Astrocyte of the hippocampus (primary cell): ENCODE measurements at regions not wholly inside any gene's neighbourhood (a gene's known extent, or its start where the extent isn't known, plus 50 kb on each side); places are given as distances from the start of the nearest gene placed in this dataset.
"Not testable (repeated sequence)": the region's sequence is repeated elsewhere in the genome, so short reads cannot be mapped to it uniquely, and the experiment has no call there.

Experiments
- DNase-seq: peaks from one replicate; pipeline ENCODE4 v3.0.0; 2011; ENCODE audit warnings: low read depth, low spot score

DNA sequence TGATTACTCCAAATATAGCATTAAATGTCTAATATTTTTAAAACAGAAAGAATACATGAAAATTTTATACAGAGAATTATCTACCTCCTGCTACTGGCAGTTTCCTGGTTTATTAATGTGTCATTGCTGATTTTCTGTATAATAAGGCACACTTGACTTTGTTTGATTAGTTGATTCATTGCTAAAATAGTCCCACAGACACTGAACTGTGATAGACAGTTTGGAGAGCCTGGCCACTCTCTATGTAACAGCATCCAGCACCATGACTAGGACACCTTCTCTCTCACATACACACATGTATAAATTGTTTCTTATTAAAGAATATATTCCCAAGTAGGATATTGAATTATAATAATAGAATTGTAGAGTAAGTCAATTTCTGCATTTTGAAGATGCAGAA, 368.5 kb upstream of the SNX7 start:
- DNase-seq = no peak

- no peak for DNase-seq
Measured at GRCh38 chr1:98289311-98289710, 368.5 kb upstream of the DPYD start.

GRCh38 chr1:98288494-98288893, 367.7 kb upstream of the DPYD start:
- DNase-seq = no peak

- no peak for DNase-seq
Measured at GRCh38 chr1:98287626-98288025, 366.8 kb upstream of the DPYD start.

DNA sequence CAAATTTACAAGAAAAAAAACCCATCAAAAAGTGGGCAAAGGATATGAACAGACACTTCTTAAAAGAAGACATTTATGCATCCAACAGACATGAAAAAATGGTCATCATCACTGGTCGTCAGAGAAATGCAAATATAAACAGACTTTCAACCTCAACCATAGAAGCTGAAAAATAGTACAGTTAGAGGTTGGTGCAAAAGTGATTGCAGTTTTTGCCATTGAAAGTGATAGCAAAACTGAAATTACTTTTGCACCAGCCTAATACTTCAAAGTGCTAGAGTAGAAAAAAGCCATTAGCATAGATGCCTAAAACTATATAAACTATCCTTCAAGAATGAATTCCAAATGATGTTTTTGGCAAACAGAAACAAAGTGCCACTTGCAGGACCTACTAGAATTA, 365.8 kb upstream of the DPYD start:
- no peak for DNase-seq

- not testable (repeated sequence) for DNase-seq
Measured at GRCh38 chr1:98285286-98285685, 364.5 kb upstream of the DPYD start.

DNA sequence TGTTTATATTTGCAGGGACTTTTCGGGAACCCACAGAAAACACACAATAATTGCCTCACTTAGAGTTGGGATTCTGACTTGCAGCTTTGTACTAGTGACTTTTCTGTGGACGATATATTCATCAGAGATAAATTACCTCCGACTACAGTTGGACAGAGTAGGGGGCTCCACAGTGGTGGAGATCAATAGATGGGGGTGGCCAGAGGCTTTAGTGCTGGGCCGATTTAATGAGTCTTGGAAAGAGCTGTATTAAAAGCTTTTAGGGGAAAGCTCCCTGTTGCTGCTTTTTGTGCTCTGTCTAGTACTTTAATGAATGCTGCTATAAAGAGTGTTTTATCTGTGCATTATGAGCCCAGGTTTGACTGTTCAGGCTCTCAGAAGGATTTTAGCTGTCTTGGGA, 359.2 kb upstream of the DPYD start:
- DNase-seq = no peak

GRCh38 chr1:98278055-98278454, 357.2 kb upstream of the DPYD start:
- no peak for DNase-seq

GRCh38 chr1:98277118-98277517, 356.3 kb upstream of the DPYD start:
- peak; percentile 63 for DNase-seq

DNA sequence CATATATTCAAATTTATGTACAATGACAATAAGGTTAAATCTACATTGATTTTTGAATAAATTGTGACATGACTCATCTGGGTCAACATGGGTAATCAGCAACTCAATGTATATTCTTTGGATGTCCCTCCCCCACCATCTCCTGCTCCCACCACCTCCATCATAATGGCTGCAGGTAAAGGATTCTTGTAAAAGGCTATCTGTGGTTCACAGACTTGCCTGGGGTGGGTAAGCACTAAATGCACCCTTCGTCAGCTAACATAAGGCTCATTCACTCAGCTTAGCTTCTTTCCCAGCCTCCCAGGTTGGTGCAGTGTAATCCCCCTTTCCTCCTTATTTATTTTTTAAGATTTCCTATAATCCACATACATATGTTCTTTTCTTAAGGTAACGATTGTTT, 355.7 kb upstream of the DPYD start:
- no peak for DNase-seq

- no peak for DNase-seq
Measured at GRCh38 chr1:98268316-98268715, 347.5 kb upstream of the DPYD start.

DNA sequence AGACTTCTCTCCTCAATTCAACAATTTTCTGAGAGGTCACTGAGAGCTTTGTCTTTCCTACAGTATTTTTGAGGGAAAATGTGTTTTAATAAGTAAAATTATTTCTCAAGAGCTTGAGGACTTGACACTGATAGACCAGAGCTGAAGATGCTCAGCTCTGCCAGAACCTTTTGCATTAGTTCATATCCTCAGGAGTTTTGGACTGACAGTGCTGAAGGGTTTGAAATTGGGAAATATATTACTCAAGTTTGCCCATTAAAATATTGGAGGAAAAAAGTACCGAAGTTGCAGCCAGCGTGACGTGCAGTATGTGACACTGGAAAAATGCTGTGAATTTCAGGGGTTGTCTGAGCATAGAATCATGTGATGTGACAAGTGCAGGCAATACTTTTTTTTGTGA, 346.6 kb upstream of the DPYD start:
- DNase-seq = no peak

- no peak for DNase-seq
Measured at GRCh38 chr1:98264727-98265126, 343.9 kb upstream of the DPYD start.

DNA sequence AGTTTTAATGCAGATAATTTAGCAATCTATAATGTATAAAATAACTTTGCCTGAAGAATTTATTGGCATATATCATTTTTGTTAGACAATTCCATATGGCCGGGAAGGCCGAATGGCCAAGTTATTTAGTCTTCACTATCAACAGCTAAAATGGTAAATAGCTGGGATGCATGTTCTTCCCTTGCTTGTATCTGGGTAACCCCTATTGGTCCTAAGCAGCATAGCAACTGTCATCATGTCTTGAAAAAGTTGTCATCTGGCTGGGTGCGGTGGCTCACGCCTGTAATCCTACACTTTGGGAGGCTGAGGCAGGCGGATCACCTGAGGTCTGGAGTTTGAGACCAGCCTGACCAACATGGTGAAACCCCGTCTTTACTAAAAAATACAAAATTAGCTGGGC, 340.0 kb upstream of the DPYD start:
- DNase-seq = no peak

GRCh38 chr1:98260412-98260811, 339.6 kb upstream of the DPYD start:
- no peak for DNase-seq

DNA sequence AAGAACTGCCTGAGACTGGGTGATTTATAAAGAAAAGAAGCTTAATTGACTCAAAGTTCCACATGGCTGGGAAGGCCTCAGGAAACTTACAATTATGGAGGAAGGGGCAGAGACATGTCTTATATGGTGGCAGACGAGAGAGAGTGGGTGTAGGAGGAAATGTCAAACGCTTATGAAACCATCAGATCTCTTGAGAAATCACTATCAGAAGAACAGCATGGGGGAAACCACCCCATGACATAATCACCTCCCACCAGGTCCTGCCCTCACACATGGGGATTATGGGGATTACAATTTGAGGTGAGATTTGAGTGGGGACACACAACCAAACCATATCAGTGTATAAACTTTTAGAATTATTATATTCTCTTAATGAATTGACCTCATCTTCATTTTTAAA, 335.9 kb upstream of the DPYD start:
- no peak for DNase-seq

DNA sequence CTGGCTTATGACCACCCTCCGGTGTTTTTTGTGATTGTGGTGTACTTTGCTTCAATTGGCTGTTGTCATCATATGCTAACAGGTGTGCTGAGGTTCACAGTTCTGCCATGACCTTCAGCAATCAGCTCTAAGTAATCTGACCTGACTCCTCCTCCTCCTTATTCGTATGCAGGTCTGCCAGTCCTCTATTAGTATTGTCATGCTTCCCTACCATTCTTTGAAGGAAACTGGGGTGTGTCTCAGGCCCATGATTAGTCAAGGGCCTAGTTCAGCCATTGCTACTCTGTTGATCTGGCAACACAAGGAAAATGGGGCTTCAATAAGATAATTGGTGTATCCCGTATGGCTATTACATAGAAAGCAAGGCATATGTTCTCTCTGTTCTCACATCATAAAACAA, 332.3 kb upstream of the DPYD start:
- no peak for DNase-seq

GRCh38 chr1:98251497-98251896, 330.7 kb upstream of the DPYD start:
- no peak for DNase-seq

DNA sequence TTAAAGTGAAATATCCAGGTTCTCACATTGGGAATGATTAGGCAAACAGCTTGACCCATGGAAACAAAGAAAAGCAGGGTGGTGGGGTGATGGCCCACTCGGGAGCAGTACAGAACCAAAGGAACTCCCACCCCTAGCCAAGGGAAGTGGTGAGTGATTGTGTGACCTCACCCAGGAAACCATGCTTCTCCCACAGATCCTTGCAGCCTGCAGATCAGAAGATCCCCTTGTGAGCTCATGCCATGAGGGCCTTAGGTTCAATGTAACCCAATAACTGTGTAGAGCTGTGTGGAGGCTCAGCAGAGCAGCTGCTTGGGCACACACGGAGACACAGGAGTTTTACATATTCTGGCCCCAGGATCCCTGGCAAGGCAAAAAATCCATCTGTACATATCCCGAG, 311.8 kb upstream of the DPYD start:
- no peak for DNase-seq

GRCh38 chr1:98222706-98223105, 301.9 kb upstream of the DPYD start:
- no peak for DNase-seq

GRCh38 chr1:98221923-98222322, 301.1 kb upstream of the DPYD start:
- DNase-seq = peak; percentile 58

DNA sequence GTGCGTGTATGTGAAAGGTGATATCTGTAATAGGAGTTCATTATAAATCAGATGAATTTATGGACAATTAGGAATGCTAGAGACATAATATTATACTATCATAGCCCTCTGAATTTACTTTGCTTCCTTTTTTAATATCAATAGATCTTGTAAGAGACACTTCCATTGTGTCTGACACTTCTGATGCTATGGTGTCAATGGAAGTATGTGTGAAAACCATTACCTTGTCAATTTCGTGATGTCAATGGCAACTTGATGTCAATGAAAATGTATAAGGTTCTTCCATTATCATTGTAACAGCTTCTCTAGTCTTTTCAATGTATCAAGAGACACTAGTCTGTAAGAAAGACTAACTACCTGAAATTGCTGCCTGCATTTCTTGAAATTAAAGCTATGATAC, 296.8 kb upstream of the DPYD start:
- no peak for DNase-seq

DNA sequence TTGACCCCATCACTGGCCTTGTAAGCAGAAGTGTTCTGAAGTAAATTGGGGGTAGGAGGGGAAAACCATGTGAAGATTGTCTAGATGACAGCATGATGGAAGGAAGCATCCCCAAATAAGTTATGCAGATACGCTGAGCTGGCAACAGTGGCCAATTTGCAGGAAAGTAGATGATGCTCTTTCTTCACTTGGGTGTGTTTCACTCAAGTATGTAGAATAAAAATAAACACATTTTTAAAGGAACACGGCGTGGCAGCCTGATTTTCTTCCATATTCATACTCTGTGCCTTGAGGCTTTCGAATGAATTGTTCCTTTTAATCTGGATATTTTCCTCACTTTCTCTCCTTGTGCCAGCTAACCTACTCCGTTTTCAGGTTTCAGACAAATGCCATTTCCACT, 295.5 kb upstream of the DPYD start:
- no peak for DNase-seq

GRCh38 chr1:98211271-98211845, 290.5 kb upstream of the DPYD start:
- peak; percentile 18 for DNase-seq

- DNase-seq = no peak
Measured at GRCh38 chr1:98210563-98210962, 289.7 kb upstream of the DPYD start.
